T-helper 17 cell (primary cell): ENCODE measurements at regions not wholly inside any gene's neighbourhood (a gene's known extent, or its start where the extent isn't known, plus 50 kb on each side); places are given as distances from the start of the nearest gene placed in this dataset.
"Not testable (repeated sequence)": the region's sequence is repeated elsewhere in the genome, so short reads cannot be mapped to it uniquely, and the experiment has no call there.

Experiments used
- ATAC-seq: fragments of 150-1000 bp; cut with Tn5 transposase; 2 replicates; pipeline ENCODE4 v1.10.0; 2021; ENCODE audit warnings: mild to moderate bottlenecking, moderate library complexity
- DNase-seq, 3 donors: peaks; one replicate each; pipeline versions ENCODE4 v3.0.0 to v3.0.0-alpha.2; 2020 to 2021
- H3K9me3 ChIP-seq: one replicate; pipeline ENCODE4 v1.7.0; 2013; ENCODE audit warnings: low read length, mild to moderate bottlenecking; ENCODE audit not compliant: control insufficient read depth, poor library complexity, severe bottlenecking
- H3K27ac Mint-ChIP-seq: one replicate; pipeline ENCODE4 v1.8.0; 2022; ENCODE audit warnings: mild to moderate bottlenecking, moderate library complexity, mixed read lengths
- H3K27me3 Mint-ChIP-seq: one replicate; pipeline ENCODE4 v1.8.0; 2022; ENCODE audit warnings: mixed read lengths
- H3K36me3 Mint-ChIP-seq: one replicate; pipeline ENCODE4 v1.8.0; 2022; ENCODE audit warnings: low read depth, mixed read lengths
- H3K4me1 Mint-ChIP-seq: one replicate; pipeline ENCODE4 v1.8.0; 2022; ENCODE audit warnings: mild to moderate bottlenecking, mixed read lengths
- H3K4me3 Mint-ChIP-seq: one replicate; pipeline ENCODE4 v1.8.0; 2022; ENCODE audit warnings: mild to moderate bottlenecking, moderate library complexity, mixed read lengths

DNA sequence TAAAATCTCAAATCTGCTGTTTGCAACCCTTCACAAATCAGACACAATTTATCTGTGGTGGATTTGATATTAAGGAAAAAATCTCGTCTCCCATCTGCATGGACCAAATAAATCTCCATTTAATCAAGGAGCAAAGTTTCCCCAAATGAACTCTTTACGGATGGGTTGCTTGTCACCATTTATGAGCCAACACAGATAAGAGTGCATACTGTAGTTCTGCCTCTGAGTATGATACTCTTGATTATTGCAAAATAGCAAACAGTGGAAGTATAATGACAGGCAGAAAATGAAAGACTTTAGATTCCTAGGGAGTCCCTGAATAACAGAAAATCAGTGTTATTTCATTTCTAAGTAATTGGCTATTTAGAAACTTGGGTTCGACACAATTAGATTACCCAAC, 1395.9 kb downstream of the FAM181B start:
- H3K4me3 Mint-ChIP-seq, result no peak overlapping the region
- H3K36me3 Mint-ChIP-seq, result no peaks in the 10 kb centered on the region
- no peaks in the 10 kb centered on the region for H3K4me1 Mint-ChIP-seq
- no peak for DNase-seq
- H3K27me3 Mint-ChIP-seq, result no peaks in the 10 kb centered on the region
- peaks cover 2% of the 10 kb centered on the region for H3K9me3 ChIP-seq
- no peak for ATAC-seq
- no peak overlapping the region for H3K27ac Mint-ChIP-seq

- Mint-ChIP-seq H3K4me3 (no peak overlapping the region), H3K36me3 (no peaks in the 10 kb centered on the region), H3K27ac (no peak overlapping the region), H3K4me1 (no peaks in the 10 kb centered on the region), H3K27me3 (no peaks in the 10 kb centered on the region)
- ATAC-seq (no peak), DNase-seq (no peak)
- no peaks in the 10 kb centered on the region for H3K9me3 ChIP-seq
Observed at GRCh38 chr11:81332276-81332675, 1401.4 kb downstream of the FAM181B start.

DNA sequence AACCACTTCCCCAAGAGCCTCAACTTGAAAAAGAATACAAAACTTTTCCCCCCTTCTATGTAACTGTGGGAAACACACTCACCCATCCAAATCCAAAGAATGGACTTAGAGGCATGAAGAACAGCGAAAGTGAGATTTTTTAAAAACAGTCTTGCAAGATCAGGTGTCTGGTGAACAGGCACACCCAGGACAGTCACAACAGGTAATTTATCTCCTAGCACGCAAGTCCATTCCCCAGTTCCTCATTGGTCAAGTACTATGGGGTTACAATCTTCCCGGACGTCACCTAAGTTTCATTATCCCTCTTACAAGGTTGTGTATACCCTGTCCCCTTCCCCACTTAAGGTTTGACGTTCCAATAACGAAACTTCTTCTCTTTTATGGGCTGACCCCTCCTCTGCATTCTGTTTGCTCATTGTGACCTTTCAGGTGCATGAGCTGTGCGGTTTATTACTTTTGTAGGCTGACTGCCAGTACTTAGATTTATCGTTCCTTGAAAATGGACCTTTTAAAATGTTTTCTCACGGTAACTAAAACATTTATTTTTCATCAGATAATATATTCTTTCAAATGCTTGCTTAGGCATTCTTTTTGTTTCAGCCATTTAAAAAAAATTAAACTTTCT, 1401.9 kb downstream of the FAM181B start:
- Mint-ChIP-seq H3K4me3 (no peak overlapping the region), H3K4me1 (no peaks in the 10 kb centered on the region), H3K27me3 (no peaks in the 10 kb centered on the region), H3K27ac (no peak overlapping the region), H3K36me3 (no peaks in the 10 kb centered on the region)
- H3K9me3 ChIP-seq, result no peaks in the 10 kb centered on the region
- DNase-seq, result no peak
- ATAC-seq, result no peak

DNA sequence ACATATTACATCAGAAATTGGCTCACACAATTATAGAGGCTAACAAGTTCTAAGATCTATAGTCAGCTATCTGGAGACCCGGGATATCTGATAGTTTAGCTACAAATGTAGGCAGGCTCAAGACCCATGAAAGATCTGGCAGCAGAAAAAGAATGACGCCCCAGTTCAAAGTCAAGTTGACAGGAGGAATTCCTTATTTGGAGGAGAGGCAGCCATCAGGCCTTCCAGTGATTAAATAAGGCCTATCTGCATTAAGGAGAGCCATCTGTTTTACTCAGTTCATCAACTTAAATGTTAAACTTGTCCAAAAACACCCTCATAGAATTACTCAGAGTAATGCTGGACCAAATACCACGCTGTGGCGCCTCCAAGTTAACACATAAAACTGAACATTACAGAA, 1402.6 kb downstream of the FAM181B start:
- no peak overlapping the region for H3K4me3 Mint-ChIP-seq
- no peak overlapping the region for H3K27ac Mint-ChIP-seq
- no peaks in the 10 kb centered on the region for H3K36me3 Mint-ChIP-seq
- no peaks in the 10 kb centered on the region for H3K4me1 Mint-ChIP-seq
- DNase-seq, result no peak
- no peaks in the 10 kb centered on the region for H3K27me3 Mint-ChIP-seq
- no peak for ATAC-seq
- no peaks in the 10 kb centered on the region for H3K9me3 ChIP-seq

DNA sequence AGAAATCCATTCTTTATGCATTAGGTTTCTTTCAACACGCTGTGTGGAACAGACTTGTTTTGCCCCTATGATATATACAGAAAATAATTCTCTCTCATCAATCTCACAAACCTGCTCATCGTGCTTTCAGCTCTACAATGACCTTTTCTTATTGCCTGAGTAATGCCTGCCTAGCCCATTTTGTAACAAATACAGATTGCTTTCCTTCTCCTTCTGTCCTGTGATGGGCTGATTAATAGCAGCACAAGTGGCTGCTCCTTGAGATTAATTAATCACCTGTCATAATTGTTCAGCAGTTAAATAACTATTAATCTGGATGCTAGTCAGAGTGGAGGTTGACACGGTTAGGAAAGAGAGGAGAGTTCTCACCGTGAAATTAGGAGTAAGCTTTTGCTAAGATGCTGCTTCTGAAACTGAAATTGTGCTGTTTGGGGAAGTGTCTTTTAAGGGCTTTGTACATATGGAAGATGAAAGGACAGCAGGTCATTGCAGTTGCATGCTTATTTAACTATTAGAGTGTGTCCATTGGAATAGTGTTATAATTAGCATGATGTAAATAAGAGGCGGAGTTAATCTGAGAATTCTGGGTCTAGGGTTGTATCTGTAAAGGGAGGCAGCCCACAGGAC, 1430.5 kb downstream of the FAM181B start:
- ATAC-seq (no peak), DNase-seq (no peak)
- no peak overlapping the region for H3K4me3 Mint-ChIP-seq
- no peaks in the 10 kb centered on the region for H3K4me1 Mint-ChIP-seq
- H3K9me3 ChIP-seq, result no peaks in the 10 kb centered on the region
- H3K27ac Mint-ChIP-seq, result no peak overlapping the region
- H3K27me3 Mint-ChIP-seq, result no peaks in the 10 kb centered on the region
- H3K36me3 Mint-ChIP-seq, result no peaks in the 10 kb centered on the region

GRCh38 chr11:81301166-81301830, 1432.4 kb downstream of the FAM181B start:
- ATAC-seq, result no peak
- H3K9me3 ChIP-seq, result no peaks in the 10 kb centered on the region
- Mint-ChIP-seq H3K4me1 (no peaks in the 10 kb centered on the region), H3K27me3 (no peaks in the 10 kb centered on the region), H3K36me3 (no peaks in the 10 kb centered on the region), H3K27ac (no peak overlapping the region), H3K4me3 (no peak overlapping the region)
- DNase-seq, result no peak

GRCh38 chr11:81286959-81287358, 1446.7 kb downstream of the FAM181B start:
- Mint-ChIP-seq H3K4me3 (no peak overlapping the region), H3K36me3 (no peaks in the 10 kb centered on the region), H3K27ac (no peak overlapping the region), H3K4me1 (no peaks in the 10 kb centered on the region), H3K27me3 (no peaks in the 10 kb centered on the region)
- H3K9me3 ChIP-seq, result no peaks in the 10 kb centered on the region
- ATAC-seq, result no peak
- DNase-seq, result no peak

GRCh38 chr11:81286550-81286949, 1447.1 kb downstream of the FAM181B start:
- Mint-ChIP-seq H3K27ac (no peak overlapping the region), H3K4me3 (no peak overlapping the region), H3K27me3 (no peaks in the 10 kb centered on the region), H3K36me3 (no peaks in the 10 kb centered on the region), H3K4me1 (no peaks in the 10 kb centered on the region)
- ATAC-seq (no peak), DNase-seq (no peak)
- H3K9me3 ChIP-seq, result no peaks in the 10 kb centered on the region

- not testable (repeated sequence) for H3K36me3 Mint-ChIP-seq, H3K9me3 ChIP-seq, H3K27me3 Mint-ChIP-seq, ATAC-seq, H3K4me1 Mint-ChIP-seq, H3K27ac Mint-ChIP-seq, DNase-seq, H3K4me3 Mint-ChIP-seq
Observed at GRCh38 chr11:81280228-81280627, 1453.4 kb downstream of the FAM181B start.

DNA sequence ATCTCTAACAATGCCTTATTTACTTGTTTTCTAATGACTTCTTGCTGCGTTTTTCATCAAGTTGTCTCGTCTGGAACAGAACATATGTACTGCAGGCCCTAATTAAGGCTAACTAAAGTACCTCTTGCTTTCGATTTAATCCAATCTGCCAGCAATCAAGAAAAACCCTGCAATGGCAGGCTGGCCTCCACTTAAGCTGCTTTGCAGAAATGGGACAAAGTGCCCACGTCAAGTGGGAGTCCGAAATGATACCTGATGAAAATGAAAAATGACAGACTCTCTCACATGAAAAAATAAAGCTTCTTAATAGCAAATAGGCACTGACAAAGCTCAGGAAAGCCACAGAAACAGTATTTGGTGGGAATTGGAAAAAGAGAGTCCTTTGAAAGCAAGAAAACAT, 1454.7 kb downstream of the FAM181B start:
- H3K4me1 Mint-ChIP-seq, result no peaks in the 10 kb centered on the region
- no peak overlapping the region for H3K27ac Mint-ChIP-seq
- DNase-seq, result no peak
- no peaks in the 10 kb centered on the region for H3K9me3 ChIP-seq
- H3K36me3 Mint-ChIP-seq, result no peaks in the 10 kb centered on the region
- no peak overlapping the region for H3K4me3 Mint-ChIP-seq
- no peak for ATAC-seq
- no peaks in the 10 kb centered on the region for H3K27me3 Mint-ChIP-seq

GRCh38 chr11:81270686-81271085, 1463.0 kb downstream of the FAM181B start:
- ATAC-seq (no peak), DNase-seq (no peak)
- no peaks in the 10 kb centered on the region for H3K36me3 Mint-ChIP-seq
- no peaks in the 10 kb centered on the region for H3K9me3 ChIP-seq
- no peaks in the 10 kb centered on the region for H3K27me3 Mint-ChIP-seq
- H3K27ac Mint-ChIP-seq, result no peak overlapping the region
- no peak overlapping the region for H3K4me3 Mint-ChIP-seq
- no peaks in the 10 kb centered on the region for H3K4me1 Mint-ChIP-seq

- Mint-ChIP-seq H3K36me3 (no peaks in the 10 kb centered on the region), H3K4me1 (no peaks in the 10 kb centered on the region), H3K4me3 (no peak overlapping the region), H3K27me3 (no peaks in the 10 kb centered on the region), H3K27ac (no peak overlapping the region)
- H3K9me3 ChIP-seq, result no peaks in the 10 kb centered on the region
- no peak for ATAC-seq
- no peak for DNase-seq
Observed at GRCh38 chr11:81267246-81267645, 1466.4 kb downstream of the FAM181B start.

GRCh38 chr11:81259471-81259870, 1474.2 kb downstream of the FAM181B start:
- no peaks in the 10 kb centered on the region for H3K36me3 Mint-ChIP-seq
- no peak overlapping the region for H3K27ac Mint-ChIP-seq
- no peaks in the 10 kb centered on the region for H3K4me1 Mint-ChIP-seq
- no peaks in the 10 kb centered on the region for H3K27me3 Mint-ChIP-seq
- ATAC-seq (no peak), DNase-seq (no peak)
- H3K4me3 Mint-ChIP-seq, result no peak overlapping the region
- no peaks in the 10 kb centered on the region for H3K9me3 ChIP-seq

DNA sequence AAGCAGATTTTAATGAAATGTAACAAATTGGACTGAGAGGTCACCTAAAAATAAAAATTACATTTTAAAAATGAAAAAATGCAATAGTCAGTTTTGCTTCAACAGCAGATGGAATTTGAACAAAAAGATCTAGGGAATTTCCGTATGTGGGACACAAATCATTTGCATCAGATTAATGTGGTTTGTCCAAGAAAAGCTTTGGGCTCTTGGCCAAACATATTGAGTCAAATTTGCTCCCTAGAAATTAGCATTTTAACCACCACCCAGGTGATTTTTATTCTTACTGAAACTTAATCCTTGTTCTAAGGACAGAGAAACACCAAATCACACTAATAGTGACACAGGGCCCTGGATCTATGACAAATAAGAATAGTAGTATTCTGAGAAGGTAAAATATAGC, 1477.8 kb downstream of the FAM181B start:
- Mint-ChIP-seq H3K4me1 (no peaks in the 10 kb centered on the region), H3K4me3 (no peak overlapping the region), H3K27ac (no peak overlapping the region), H3K36me3 (no peaks in the 10 kb centered on the region), H3K27me3 (no peaks in the 10 kb centered on the region)
- no peaks in the 10 kb centered on the region for H3K9me3 ChIP-seq
- no peak for ATAC-seq
- DNase-seq, result no peak
